HEK293 (cell line): ENCODE measurements at regions not wholly inside any gene's neighbourhood (a gene's known extent, or its start where the extent isn't known, plus 50 kb on each side); places are given as distances from the start of the nearest gene placed in this dataset.

Source experiments
- CTCF ChIA-PET: fragments of 350-600 bp; formaldehyde crosslinking; extraction: SDS; loops from one replicate; lab custom pipeline; 2021; ENCODE audit warnings: antibody characterized with exemption; lab: Yijun Ruan, JAX
- POLR2A ChIA-PET: fragments of 300-600 bp; formaldehyde crosslinking; extraction: SDS; loops from one replicate; lab custom pipeline; 2020; ENCODE audit warnings: antibody characterized with exemption, inconsistent platforms; lab: Yijun Ruan, JAX
- H3K27ac ChIP-seq: fragments of 200-500 bp; sonication (Bioruptor generic); 2 replicates; pipeline ENCODE4 v1.5.1; 2014; ENCODE audit warnings: low read depth, low read length, control low read depth, inconsistent platforms; ENCODE audit errors: extremely low read depth
- H3K36me3 ChIP-seq, 2 experiments: fragments of 200-500 bp in 1 of 2; sonication (Bioruptor generic) in 1 of 2; 1 replicate in 1 of 2; 2 replicates in 1 of 2; pipeline ENCODE4 v1.5.1; 2014 to 2017; ENCODE audit warnings: inconsistent platforms in 2 of 2, low read length in 2 of 2; ENCODE audit not compliant: control insufficient read depth in 2 of 2, insufficient read depth in 1 of 2
- H3K4me1 ChIP-seq: fragments of 200-500 bp; sonication (Bioruptor generic); 2 replicates; pipeline ENCODE4 v1.5.1; 2014; ENCODE audit warnings: mild to moderate bottlenecking, low read length, inconsistent platforms; ENCODE audit not compliant: control insufficient read depth, insufficient read depth
- H3K4me3 ChIP-seq: 2 replicates; pipeline ENCODE4 v1.5.1; 2011; ENCODE audit warnings: low read depth, mild to moderate bottlenecking, control low read depth, low read length, moderate library complexity
- H3K9me3 ChIP-seq: fragments of 200-500 bp; sonication (Bioruptor generic); 2 replicates; pipeline ENCODE4 v1.5.1; 2014; ENCODE audit warnings: low read depth, low read length, inconsistent platforms; ENCODE audit not compliant: control insufficient read depth, insufficient read depth
- BCL11A ChIP-seq: fragments of 450-650 bp; formaldehyde crosslinking; IDR thresholded peaks from 2 replicates; pipeline ENCODE4 v1.5.1; 2016; ENCODE audit warnings: low read depth, missing biosample characterization, missing genetic modification characterization
- CTCF ChIP-seq: fragments of 450-650 bp; formaldehyde crosslinking; IDR thresholded peaks from 2 replicates; pipeline ENCODE4 v1.5.1; 2016; ENCODE audit warnings: missing biosample characterization, missing genetic modification characterization
- MYNN ChIP-seq: fragments of 450-650 bp; formaldehyde crosslinking; IDR thresholded peaks from 2 replicates; pipeline ENCODE4 v1.5.1; 2016; ENCODE audit warnings: missing biosample characterization, missing genetic modification characterization, borderline replicate concordance
- SALL2 ChIP-seq: fragments of 450-650 bp; formaldehyde crosslinking; IDR thresholded peaks from 2 replicates; pipeline ENCODE4 v1.5.0; 2017; ENCODE audit warnings: missing biosample characterization, mild to moderate bottlenecking, missing genetic modification characterization, borderline replicate concordance
- SP2 ChIP-seq: fragments of 450-650 bp; formaldehyde crosslinking; IDR thresholded peaks from 2 replicates; pipeline ENCODE4 v1.5.1; 2016; ENCODE audit warnings: missing biosample characterization, missing genetic modification characterization
- ZBTB1 ChIP-seq: fragments of 450-650 bp; formaldehyde crosslinking; IDR thresholded peaks from 2 replicates; pipeline ENCODE4 v1.5.1; 2016; ENCODE audit warnings: missing biosample characterization, missing genetic modification characterization
- ZBTB7A ChIP-seq: fragments of 450-650 bp; formaldehyde crosslinking; IDR thresholded peaks from 2 replicates; pipeline ENCODE4 v1.5.1; 2016; ENCODE audit warnings: low read depth, missing biosample characterization, missing genetic modification characterization
- ZFHX2 ChIP-seq: fragments of 450-650 bp; formaldehyde crosslinking; conservative IDR thresholded peaks from 2 replicates; pipeline ENCODE4 v1.5.1; 2016; ENCODE audit warnings: missing biosample characterization, missing genetic modification characterization
- ZNF18 ChIP-seq: fragments of 450-650 bp; formaldehyde crosslinking; IDR thresholded peaks from 2 replicates; pipeline ENCODE4 v1.5.1; 2016; ENCODE audit warnings: missing biosample characterization, missing genetic modification characterization
- ZNF311 ChIP-seq: fragments of 450-650 bp; formaldehyde crosslinking; IDR thresholded peaks from 2 replicates; pipeline ENCODE4 v1.5.1; 2017; ENCODE audit warnings: missing biosample characterization, missing genetic modification characterization, borderline replicate concordance
- ZNF335 ChIP-seq: fragments of 450-650 bp; formaldehyde crosslinking; conservative IDR thresholded peaks from 2 replicates; pipeline ENCODE4 v1.5.1; 2016; ENCODE audit warnings: missing biosample characterization, missing genetic modification characterization
- ZNF426 ChIP-seq: fragments of 450-650 bp; formaldehyde crosslinking; IDR thresholded peaks from 2 replicates; pipeline ENCODE4 v1.5.1; 2017; ENCODE audit warnings: missing biosample characterization, missing genetic modification characterization, mild to moderate bottlenecking, inconsistent platforms, moderate library complexity
- ZNF473 ChIP-seq: fragments of 450-650 bp; formaldehyde crosslinking; IDR thresholded peaks from 2 replicates; pipeline ENCODE4 v1.5.1; 2017; ENCODE audit warnings: missing biosample characterization, missing genetic modification characterization
- ZNF521 ChIP-seq: fragments of 450-650 bp; formaldehyde crosslinking; IDR thresholded peaks from 2 replicates; pipeline ENCODE4 v1.5.1; 2017; ENCODE audit warnings: missing biosample characterization, mild to moderate bottlenecking, missing genetic modification characterization
- ZNF561 ChIP-seq: fragments of 450-650 bp; IDR thresholded peaks from 2 replicates; pipeline ENCODE4 v1.5.1; 2018; ENCODE audit warnings: missing biosample characterization, missing genetic modification characterization, borderline replicate concordance
- ZNF621 ChIP-seq: fragments of 450-650 bp; formaldehyde crosslinking; IDR thresholded peaks from 2 replicates; pipeline ENCODE4 v1.5.1; 2017; ENCODE audit warnings: missing biosample characterization, missing genetic modification characterization
- ZNF654 ChIP-seq: fragments of 450-650 bp; formaldehyde crosslinking; IDR thresholded peaks from 2 replicates; pipeline ENCODE4 v1.5.1; 2016; ENCODE audit warnings: low read depth, missing biosample characterization, missing genetic modification characterization
- ZNF664 ChIP-seq: fragments of 450-650 bp; formaldehyde crosslinking; IDR thresholded peaks from 2 replicates; pipeline ENCODE4 v1.5.1; 2016; ENCODE audit warnings: missing biosample characterization, missing genetic modification characterization
- ZNF843 ChIP-seq: fragments of 450-650 bp; formaldehyde crosslinking; IDR thresholded peaks from 2 replicates; pipeline ENCODE4 v1.5.1; 2016; ENCODE audit warnings: missing biosample characterization, missing genetic modification characterization
- ZSCAN16 ChIP-seq: fragments of 450-650 bp; formaldehyde crosslinking; IDR thresholded peaks from 2 replicates; pipeline ENCODE4 v1.5.1; 2016; ENCODE audit warnings: missing biosample characterization, missing genetic modification characterization
- ZXDB ChIP-seq: fragments of 450-650 bp; formaldehyde crosslinking; IDR thresholded peaks from 2 replicates; pipeline ENCODE4 v1.5.1; 2016; ENCODE audit warnings: missing biosample characterization, missing genetic modification characterization
- TF ChIP-seq, protein P1 (sequence below): fragments of 450-650 bp; formaldehyde crosslinking; IDR thresholded peaks from 2 replicates; pipeline ENCODE4 v1.5.1; 2016; ENCODE audit warnings: missing biosample characterization, missing genetic modification characterization, borderline replicate concordance
- TF ChIP-seq, protein P2 (sequence below): fragments of 450-650 bp; formaldehyde crosslinking; IDR thresholded peaks from 2 replicates; pipeline ENCODE4 v1.5.1; 2016; ENCODE audit warnings: missing biosample characterization, missing genetic modification characterization

DNA sequence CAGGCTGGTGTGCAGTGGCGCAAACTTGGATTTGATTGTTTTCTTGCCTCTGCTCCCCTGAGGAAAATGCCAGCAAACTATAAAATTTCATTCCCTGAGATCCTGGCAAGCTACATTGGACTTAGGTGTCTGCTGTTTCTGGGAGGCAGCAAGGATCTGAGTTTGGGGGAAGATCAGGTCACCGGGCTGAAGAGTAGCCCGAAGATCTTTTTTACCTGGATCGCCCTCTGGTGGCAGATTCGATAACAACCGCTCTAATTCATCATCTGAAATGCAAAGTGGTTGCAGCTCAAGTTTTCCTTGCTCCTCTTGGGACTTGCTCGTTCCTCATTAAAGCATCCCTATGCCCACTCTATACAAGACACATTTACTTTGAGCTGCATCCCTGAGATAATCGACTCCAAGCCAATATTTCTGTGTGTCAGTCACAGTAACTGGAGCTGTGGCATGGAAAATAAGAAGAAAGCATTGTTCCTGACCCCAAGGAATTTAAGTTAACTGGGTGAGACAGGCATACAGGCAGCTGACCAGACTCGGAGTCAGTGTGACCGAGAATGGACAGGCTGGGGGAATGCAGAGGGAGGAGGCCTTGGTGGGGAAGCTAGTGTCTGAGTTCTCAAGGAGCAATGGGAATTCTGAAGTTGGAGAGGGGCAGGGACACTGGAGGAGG is 131.8 kb upstream of the PROKR2 start:
- no peak overlapping the region for H3K4me3 ChIP-seq
- no peaks in the 10 kb centered on the region for H3K36me3 ChIP-seq
- CTCF ChIA-PET: interaction anchor here (0.5 to 6.0 kb wide), 27 partner anchors 8 to 322 kb away, joined by 3 to 91 read pairs (median 4); partner anchors contain the start of gene CDS2
- TF ChIP-seq ZNF654 (tag by site-specific recombination) (peak; percentile 56), ZNF335 (tag by site-specific recombination) (0 out of 2 replicates have a peak, but pooled peaks have one; percentile 19), BCL11A (no peak), CTCF (tag by site-specific recombination) (peak; percentile 22; the same call in 1 of the 2 replicates)
- TF ChIP-seq, all 188 proteins: peak for 3
- Histone ChIP-seq H3K9me3 (no peaks in the 10 kb centered on the region), H3K27ac (no peak overlapping the region), H3K4me1 (no peaks in the 10 kb centered on the region)
- POLR2A ChIA-PET: no interaction called here

GRCh38 chr20:5447188-5447587 is 130.4 kb upstream of the PROKR2 start:
- no peaks in the 10 kb centered on the region for H3K9me3 ChIP-seq
- CTCF ChIA-PET: interaction anchor here (0.7 to 6.0 kb wide), 11 partner anchors 9 to 321 kb away, joined by 3 to 91 read pairs (median 11); partner anchors contain the start of gene CDS2
- no peak overlapping the region for H3K27ac ChIP-seq
- TF ChIP-seq ZNF473 (tag by site-specific recombination): no peak
- TF ChIP-seq ZXDB (tag by site-specific recombination): no peak
- no peak for TF ChIP-seq ZFHX2 (tag by site-specific recombination)
- no peak for TF ChIP-seq ZNF664
- TF ChIP-seq, protein P1, sequence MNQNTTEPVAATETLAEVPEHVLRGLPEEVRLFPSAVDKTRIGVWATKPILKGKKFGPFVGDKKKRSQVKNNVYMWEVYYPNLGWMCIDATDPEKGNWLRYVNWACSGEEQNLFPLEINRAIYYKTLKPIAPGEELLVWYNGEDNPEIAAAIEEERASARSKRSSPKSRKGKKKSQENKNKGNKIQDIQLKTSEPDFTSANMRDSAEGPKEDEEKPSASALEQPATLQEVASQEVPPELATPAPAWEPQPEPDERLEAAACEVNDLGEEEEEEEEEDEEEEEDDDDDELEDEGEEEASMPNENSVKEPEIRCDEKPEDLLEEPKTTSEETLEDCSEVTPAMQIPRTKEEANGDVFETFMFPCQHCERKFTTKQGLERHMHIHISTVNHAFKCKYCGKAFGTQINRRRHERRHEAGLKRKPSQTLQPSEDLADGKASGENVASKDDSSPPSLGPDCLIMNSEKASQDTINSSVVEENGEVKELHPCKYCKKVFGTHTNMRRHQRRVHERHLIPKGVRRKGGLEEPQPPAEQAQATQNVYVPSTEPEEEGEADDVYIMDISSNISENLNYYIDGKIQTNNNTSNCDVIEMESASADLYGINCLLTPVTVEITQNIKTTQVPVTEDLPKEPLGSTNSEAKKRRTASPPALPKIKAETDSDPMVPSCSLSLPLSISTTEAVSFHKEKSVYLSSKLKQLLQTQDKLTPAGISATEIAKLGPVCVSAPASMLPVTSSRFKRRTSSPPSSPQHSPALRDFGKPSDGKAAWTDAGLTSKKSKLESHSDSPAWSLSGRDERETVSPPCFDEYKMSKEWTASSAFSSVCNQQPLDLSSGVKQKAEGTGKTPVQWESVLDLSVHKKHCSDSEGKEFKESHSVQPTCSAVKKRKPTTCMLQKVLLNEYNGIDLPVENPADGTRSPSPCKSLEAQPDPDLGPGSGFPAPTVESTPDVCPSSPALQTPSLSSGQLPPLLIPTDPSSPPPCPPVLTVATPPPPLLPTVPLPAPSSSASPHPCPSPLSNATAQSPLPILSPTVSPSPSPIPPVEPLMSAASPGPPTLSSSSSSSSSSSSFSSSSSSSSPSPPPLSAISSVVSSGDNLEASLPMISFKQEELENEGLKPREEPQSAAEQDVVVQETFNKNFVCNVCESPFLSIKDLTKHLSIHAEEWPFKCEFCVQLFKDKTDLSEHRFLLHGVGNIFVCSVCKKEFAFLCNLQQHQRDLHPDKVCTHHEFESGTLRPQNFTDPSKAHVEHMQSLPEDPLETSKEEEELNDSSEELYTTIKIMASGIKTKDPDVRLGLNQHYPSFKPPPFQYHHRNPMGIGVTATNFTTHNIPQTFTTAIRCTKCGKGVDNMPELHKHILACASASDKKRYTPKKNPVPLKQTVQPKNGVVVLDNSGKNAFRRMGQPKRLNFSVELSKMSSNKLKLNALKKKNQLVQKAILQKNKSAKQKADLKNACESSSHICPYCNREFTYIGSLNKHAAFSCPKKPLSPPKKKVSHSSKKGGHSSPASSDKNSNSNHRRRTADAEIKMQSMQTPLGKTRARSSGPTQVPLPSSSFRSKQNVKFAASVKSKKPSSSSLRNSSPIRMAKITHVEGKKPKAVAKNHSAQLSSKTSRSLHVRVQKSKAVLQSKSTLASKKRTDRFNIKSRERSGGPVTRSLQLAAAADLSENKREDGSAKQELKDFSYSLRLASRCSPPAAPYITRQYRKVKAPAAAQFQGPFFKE (tag by site-specific recombination): no peak
- no peak for TF ChIP-seq ZNF311 (tag by site-specific recombination)
- no peak for TF ChIP-seq ZSCAN16 (tag by site-specific recombination)
- TF ChIP-seq MYNN (tag by site-specific recombination): no peak
- TF ChIP-seq ZBTB1 (tag by site-specific recombination): no peak
- TF ChIP-seq ZBTB7A (tag by site-specific recombination): no peak
- no peak for TF ChIP-seq ZNF426 (tag by site-specific recombination)
- no peak for TF ChIP-seq SP2 (tag by site-specific recombination)
- no peak for TF ChIP-seq ZNF521 (tag by site-specific recombination)
- TF ChIP-seq, protein P2, sequence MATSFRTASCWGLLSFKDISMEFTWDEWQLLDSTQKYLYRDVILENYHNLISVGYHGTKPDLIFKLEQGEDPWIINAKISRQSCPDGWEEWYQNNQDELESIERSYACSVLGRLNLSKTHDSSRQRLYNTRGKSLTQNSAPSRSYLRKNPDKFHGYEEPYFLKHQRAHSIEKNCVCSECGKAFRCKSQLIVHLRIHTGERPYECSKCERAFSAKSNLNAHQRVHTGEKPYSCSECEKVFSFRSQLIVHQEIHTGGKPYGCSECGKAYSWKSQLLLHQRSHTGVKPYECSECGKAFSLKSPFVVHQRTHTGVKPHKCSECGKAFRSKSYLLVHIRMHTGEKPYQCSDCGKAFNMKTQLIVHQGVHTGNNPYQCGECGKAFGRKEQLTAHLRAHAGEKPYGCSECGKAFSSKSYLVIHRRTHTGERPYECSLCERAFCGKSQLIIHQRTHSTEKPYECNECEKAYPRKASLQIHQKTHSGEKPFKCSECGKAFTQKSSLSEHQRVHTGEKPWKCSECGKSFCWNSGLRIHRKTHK (tag by site-specific recombination): no peak
- TF ChIP-seq ZNF561 (tag by site-specific recombination): no peak
- no peak for TF ChIP-seq ZNF843 (tag by site-specific recombination)
- TF ChIP-seq ZNF18 (tag by site-specific recombination): no peak
- TF ChIP-seq ZNF621 (tag by site-specific recombination): no peak
- TF ChIP-seq SALL2: no peak
- H3K36me3 ChIP-seq: no peaks in the 10 kb centered on the region
- no peak overlapping the region for H3K4me3 ChIP-seq
- POLR2A ChIA-PET: no interaction called here
- H3K4me1 ChIP-seq: no peaks in the 10 kb centered on the region
